HK-2 (cell line): ENCODE measurements at regions not wholly inside any gene's neighbourhood (a gene's known extent, or its start where the extent isn't known, plus 50 kb on each side); places are given as distances from the start of the nearest gene placed in this dataset.

ENCODE experiments used
- DNase-seq: peaks from one replicate; pipeline ENCODE4 v3.0.0-alpha.2; 2018; ENCODE audit not compliant: unreplicated experiment

DNA sequence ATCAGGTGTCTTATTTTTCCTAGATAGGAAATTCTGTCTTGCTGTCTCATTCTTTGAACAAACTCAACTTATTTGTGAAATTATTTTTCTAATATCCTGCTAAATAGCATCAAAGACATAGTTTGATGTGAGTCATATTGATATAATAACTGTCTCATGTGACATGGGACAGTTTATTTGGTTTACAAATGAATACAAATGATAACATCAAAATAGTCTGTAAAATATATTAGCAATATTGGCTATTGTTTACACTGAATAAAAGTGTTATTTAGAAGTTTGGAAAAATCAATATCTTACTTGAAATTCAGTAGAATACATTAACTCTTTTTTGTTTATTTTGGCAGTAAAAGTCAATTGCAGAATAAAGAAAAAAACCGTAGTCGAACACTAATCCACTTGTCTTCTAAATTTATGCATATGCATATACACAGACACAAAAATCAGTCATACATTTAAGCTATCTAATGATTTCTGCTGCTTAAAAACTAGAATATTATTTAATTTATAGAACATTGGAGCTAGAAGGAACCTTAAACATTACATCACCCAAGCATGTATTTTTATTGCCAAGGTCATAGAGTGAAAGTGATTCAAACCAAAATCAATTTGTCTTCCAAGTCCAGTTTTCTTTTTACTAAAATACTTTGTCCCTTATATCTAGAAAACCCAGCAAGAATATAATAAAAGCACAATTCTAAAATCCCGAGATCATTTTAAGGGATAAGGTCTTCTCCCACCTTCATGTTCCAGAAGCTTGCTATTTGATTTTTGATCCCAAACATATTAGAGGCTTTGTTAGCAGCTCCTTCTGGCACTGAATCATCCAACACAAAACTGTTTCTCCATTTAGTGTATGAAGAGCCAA is 776.5 kb upstream of the SLITRK1 start:
- DNase-seq = no peak

- DNase-seq = no peak
Measured at GRCh38 chr13:84655677-84656076, 773.4 kb upstream of the SLITRK1 start.

DNA sequence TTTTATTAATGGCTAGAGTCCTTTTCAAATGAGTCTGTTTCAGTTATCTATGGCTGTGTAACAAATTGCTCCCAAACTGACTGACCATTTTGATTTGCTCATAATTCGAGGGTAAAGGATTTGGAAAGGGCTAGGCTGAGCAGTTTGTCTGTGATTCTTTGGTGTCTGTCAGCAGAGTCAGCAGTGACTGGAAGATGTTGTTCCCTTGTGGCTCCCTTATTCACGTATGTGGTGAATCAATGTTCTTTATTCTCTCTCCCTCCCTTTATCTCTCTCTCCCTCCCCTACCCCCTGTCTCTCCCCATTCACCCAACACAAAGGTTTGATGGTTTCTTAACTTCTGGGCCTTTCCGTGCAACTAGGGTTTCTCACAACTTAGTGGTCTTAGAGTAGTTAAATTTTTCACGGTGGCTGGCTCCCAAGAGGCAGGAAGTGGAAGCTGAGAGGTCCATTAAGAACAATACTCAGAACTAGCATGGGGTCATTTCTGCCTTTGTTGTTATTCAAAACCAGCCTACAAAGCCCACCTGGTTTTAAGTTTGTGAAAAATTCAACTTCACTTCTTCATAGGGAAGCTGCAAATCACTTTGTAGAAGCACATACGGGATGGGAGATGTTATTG is 772.5 kb upstream of the SLITRK1 start:
- DNase-seq = no peak

GRCh38 chr13:84653915-84654534 is 771.8 kb upstream of the SLITRK1 start:
- no peak for DNase-seq

DNA sequence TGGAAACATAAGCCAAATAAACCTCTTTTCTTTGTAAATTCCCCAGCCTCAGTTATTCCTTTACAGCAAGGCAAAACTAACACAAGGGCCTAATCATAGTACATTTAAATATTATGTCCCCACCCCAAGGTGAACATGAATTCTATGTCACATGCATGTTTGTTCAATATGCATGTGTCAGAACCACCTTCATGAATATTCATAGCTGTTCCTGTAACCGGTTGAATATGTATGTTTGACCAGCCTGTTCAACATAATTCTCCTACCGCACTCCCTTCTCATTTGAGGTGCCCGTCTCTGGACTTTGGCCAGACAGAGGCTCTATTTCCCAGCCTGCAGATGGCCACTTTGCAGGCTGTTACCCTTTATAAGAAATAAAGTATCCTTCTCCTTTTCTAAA is 769.4 kb upstream of the SLITRK1 start:
- no peak for DNase-seq

DNA sequence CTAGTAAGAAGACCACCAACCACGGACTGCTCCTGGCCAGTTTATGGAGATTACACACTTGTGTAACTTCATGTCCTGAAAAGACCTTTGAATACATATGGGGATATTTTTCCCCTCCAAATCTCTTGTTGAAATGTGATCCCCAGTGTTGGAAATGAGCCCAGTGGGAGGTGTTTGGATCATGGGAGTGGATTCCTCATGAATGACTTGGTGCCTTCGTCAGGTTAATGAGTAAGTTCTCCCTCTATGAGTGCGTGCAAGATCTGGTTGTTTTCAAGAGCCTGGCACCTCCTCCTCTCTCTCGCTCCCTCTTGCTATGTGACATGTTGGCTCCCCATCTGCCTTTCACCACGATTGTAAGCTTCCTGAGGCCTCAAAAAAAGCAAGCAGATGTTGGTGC is 769.0 kb upstream of the SLITRK1 start:
- peak; percentile 24 for DNase-seq

DNA sequence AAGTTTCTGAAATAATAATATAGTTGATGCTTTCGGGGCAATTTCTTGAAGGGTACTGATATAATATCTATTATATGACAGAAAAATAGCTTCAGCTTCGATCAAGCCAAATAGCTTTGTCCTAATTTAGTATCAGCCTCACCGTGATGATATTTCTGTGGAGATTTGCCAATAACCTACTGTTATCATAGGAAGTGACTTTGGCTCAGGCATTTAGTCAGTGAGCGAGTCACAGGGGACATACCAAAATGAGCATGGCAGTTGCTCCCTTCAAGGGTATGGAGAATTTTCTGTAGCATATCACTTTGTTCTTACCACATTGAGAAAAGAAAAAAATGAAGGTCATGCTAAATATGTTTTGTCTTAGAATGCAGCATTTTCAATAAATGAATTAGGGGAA is 767.6 kb upstream of the SLITRK1 start:
- no peak for DNase-seq

DNA sequence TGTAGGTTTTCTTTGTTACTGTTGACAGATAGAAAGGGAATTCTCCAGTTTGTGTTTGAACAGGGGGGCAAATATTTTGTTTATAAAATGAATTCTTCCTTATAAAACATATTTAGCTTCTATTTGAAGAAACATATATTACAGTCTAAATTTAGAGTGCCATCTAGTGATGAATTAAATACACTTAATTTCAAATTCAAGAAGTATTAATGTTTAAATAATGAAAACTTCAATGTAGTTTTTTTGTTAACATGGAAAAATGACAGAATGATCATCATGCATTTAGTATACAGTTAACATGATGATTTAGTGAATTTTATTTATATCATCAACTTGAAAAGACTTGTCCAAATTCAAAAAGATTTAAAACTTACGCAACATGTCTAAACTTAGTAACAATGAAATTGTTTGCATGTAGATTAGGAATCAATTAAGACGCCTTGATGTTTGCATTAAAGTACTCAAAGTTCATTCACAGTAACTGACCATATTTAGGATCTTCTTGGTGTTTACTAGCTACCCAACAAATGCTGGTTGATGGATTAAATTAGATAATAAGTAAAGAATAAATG is 765.9 kb upstream of the SLITRK1 start:
- DNase-seq = no peak

GRCh38 chr13:84646957-84647356 is 764.7 kb upstream of the SLITRK1 start:
- no peak for DNase-seq

- no peak for DNase-seq
Measured at GRCh38 chr13:84645196-84646012, 763.1 kb upstream of the SLITRK1 start.

GRCh38 chr13:84641491-84641890 is 759.2 kb upstream of the SLITRK1 start:
- no peak for DNase-seq

GRCh38 chr13:84640691-84641090 is 758.4 kb upstream of the SLITRK1 start:
- no peak for DNase-seq

DNA sequence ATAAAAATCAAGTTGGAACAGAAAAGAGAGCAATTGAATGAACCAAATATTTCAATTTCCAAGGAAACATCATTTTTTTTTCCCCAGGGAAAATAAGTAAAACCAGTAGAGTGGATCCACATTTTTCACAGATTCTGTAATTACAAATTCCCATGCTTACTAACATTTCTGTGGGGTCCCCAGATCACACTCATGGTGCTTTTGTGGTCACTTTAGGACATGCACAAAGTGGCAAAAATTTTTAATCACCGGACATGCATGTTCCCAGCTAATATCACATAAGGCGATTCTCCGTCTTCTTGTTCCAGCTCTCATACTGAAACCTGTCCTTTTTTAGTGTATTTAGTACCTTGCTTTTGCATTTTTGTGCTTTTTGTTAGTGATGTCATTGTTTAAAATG is 748.2 kb upstream of the SLITRK1 start:
- DNase-seq = no peak

DNA sequence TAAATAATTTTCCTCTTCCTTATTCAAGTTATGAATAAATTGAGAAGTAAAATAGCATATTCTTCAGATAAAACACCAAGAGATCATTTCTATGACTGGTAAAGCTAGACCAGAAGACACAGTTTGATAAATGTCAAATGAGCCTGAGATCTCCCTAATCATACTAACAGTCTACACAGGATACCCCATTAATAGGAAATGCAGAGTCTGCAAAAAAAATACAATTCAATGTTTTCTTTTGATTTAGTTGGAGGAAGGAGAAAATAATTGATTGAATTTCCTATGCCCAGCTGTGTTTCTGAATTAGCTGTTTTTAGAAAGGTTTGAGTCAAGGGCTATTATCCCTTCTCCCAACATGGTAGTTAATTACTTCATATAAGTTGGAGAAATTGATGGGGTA is 734.6 kb upstream of the SLITRK1 start:
- DNase-seq = no peak

- DNase-seq = no peak
Measured at GRCh38 chr13:84609716-84610115, 727.4 kb upstream of the SLITRK1 start.

GRCh38 chr13:84607261-84608013 is 725.2 kb upstream of the SLITRK1 start:
- DNase-seq = peak; percentile 21

GRCh38 chr13:84606616-84607015 is 724.3 kb upstream of the SLITRK1 start:
- DNase-seq = no peak

GRCh38 chr13:84605927-84606326 is 723.7 kb upstream of the SLITRK1 start:
- no peak for DNase-seq

- DNase-seq = no peak
Measured at GRCh38 chr13:84591444-84591843, 709.2 kb upstream of the SLITRK1 start.

GRCh38 chr13:84590663-84591062 is 708.4 kb upstream of the SLITRK1 start:
- DNase-seq = no peak

- no peak for DNase-seq
Measured at GRCh38 chr13:84588023-84588422, 705.7 kb upstream of the SLITRK1 start.
